IPS-20b (cell line): ENCODE measurements at regions not wholly inside any gene's neighbourhood (a gene's known extent, or its start where the extent isn't known, plus 50 kb on each side); places are given as distances from the start of the nearest gene placed in this dataset.
"Not testable (repeated sequence)": the region's sequence is repeated elsewhere in the genome, so short reads cannot be mapped to it uniquely, and the experiment has no call there.

ENCODE experiments used
- H3K27ac ChIP-seq: one replicate; pipeline ENCODE4 v1.5.1; 2013; ENCODE audit warnings: low read length
- H3K27me3 ChIP-seq: 2 replicates; pipeline ENCODE4 v1.6.1; 2013; ENCODE audit warnings: mild to moderate bottlenecking, low read length, inconsistent platforms; ENCODE audit not compliant: insufficient read depth
- H3K36me3 ChIP-seq: 2 replicates; pipeline ENCODE4 v1.6.1; 2013; ENCODE audit warnings: low read depth, mild to moderate bottlenecking, inconsistent platforms, low read length, moderate library complexity; ENCODE audit not compliant: insufficient read depth
- H3K4me1 ChIP-seq: 2 replicates; pipeline ENCODE4 v1.6.1; 2013; ENCODE audit warnings: mild to moderate bottlenecking, control low read depth, inconsistent platforms, low read length, moderate library complexity; ENCODE audit not compliant: insufficient read depth
- H3K4me3 ChIP-seq: 2 replicates; pipeline ENCODE4 v1.5.1; 2013; ENCODE audit warnings: mild to moderate bottlenecking, low read length, inconsistent platforms
- H3K9ac ChIP-seq: 2 replicates; pipeline ENCODE4 v1.6.1; 2013; ENCODE audit warnings: low read depth, mild to moderate bottlenecking, inconsistent platforms, low read length, moderate library complexity
- H3K9me3 ChIP-seq: 2 replicates; pipeline ENCODE4 v1.6.1; 2013; ENCODE audit warnings: mild to moderate bottlenecking, low read depth, low read length, inconsistent platforms; ENCODE audit not compliant: insufficient read depth

GRCh38 chr10:109317746-109318366 is 605.5 kb downstream of the XPNPEP1 start:
- no peak overlapping the region for H3K27ac ChIP-seq
- H3K4me3 ChIP-seq: no peak overlapping the region
- no peaks in the 10 kb centered on the region for H3K36me3 ChIP-seq
- H3K9ac ChIP-seq: no peak overlapping the region
- no peaks in the 10 kb centered on the region for H3K4me1 ChIP-seq
- H3K27me3 ChIP-seq: no peaks in the 10 kb centered on the region
- H3K9me3 ChIP-seq: no peaks in the 10 kb centered on the region

GRCh38 chr10:109314016-109314415 is 609.3 kb downstream of the XPNPEP1 start:
- not testable (repeated sequence) for H3K4me1 ChIP-seq, H3K27ac ChIP-seq, H3K4me3 ChIP-seq, H3K36me3 ChIP-seq, H3K9me3 ChIP-seq, H3K27me3 ChIP-seq, H3K9ac ChIP-seq

GRCh38 chr10:109312555-109312954 is 610.8 kb downstream of the XPNPEP1 start:
- not testable (repeated sequence) for H3K27me3 ChIP-seq, H3K4me1 ChIP-seq, H3K36me3 ChIP-seq, H3K27ac ChIP-seq, H3K9me3 ChIP-seq, H3K4me3 ChIP-seq, H3K9ac ChIP-seq

- Histone ChIP-seq H3K36me3 (no peaks in the 10 kb centered on the region), H3K27ac (no peak overlapping the region), H3K9me3 (no peaks in the 10 kb centered on the region), H3K4me3 (no peak overlapping the region), H3K27me3 (no peaks in the 10 kb centered on the region), H3K9ac (no peak overlapping the region), H3K4me1 (no peaks in the 10 kb centered on the region)
Measured at GRCh38 chr10:109308971-109309370, 614.3 kb downstream of the XPNPEP1 start.

GRCh38 chr10:109307102-109307501 is 616.2 kb downstream of the XPNPEP1 start:
- not testable (repeated sequence) for H3K9ac ChIP-seq, H3K9me3 ChIP-seq, H3K36me3 ChIP-seq, H3K27me3 ChIP-seq, H3K4me1 ChIP-seq, H3K27ac ChIP-seq, H3K4me3 ChIP-seq

GRCh38 chr10:109306698-109307097 is 616.6 kb downstream of the XPNPEP1 start:
- H3K4me1 ChIP-seq: no peaks in the 10 kb centered on the region
- H3K9me3 ChIP-seq: no peaks in the 10 kb centered on the region
- no peaks in the 10 kb centered on the region for H3K27me3 ChIP-seq
- H3K9ac ChIP-seq: no peak overlapping the region
- no peak overlapping the region for H3K27ac ChIP-seq
- no peak overlapping the region for H3K4me3 ChIP-seq
- H3K36me3 ChIP-seq: no peaks in the 10 kb centered on the region

GRCh38 chr10:109287858-109288257 is 635.5 kb downstream of the XPNPEP1 start:
- Histone ChIP-seq H3K9ac (no peak overlapping the region), H3K9me3 (no peaks in the 10 kb centered on the region), H3K4me1 (no peaks in the 10 kb centered on the region), H3K27ac (no peak overlapping the region), H3K36me3 (no peaks in the 10 kb centered on the region), H3K27me3 (no peaks in the 10 kb centered on the region), H3K4me3 (no peak overlapping the region)

GRCh38 chr10:109282510-109282909 is 640.8 kb downstream of the XPNPEP1 start:
- Histone ChIP-seq H3K27ac (no peak overlapping the region), H3K9me3 (no peaks in the 10 kb centered on the region), H3K4me3 (no peak overlapping the region), H3K4me1 (no peaks in the 10 kb centered on the region), H3K36me3 (no peaks in the 10 kb centered on the region), H3K9ac (no peak overlapping the region), H3K27me3 (no peaks in the 10 kb centered on the region)

- Histone ChIP-seq H3K27me3 (no peaks in the 10 kb centered on the region), H3K4me1 (no peaks in the 10 kb centered on the region), H3K36me3 (no peaks in the 10 kb centered on the region), H3K4me3 (no peak overlapping the region), H3K9me3 (no peaks in the 10 kb centered on the region), H3K27ac (no peak overlapping the region), H3K9ac (no peak overlapping the region)
Measured at GRCh38 chr10:109281347-109281746, 642.0 kb downstream of the XPNPEP1 start.

- Histone ChIP-seq H3K27me3 (no peaks in the 10 kb centered on the region), H3K27ac (no peak overlapping the region), H3K4me3 (no peak overlapping the region), H3K9ac (no peak overlapping the region), H3K9me3 (no peaks in the 10 kb centered on the region), H3K4me1 (no peaks in the 10 kb centered on the region), H3K36me3 (no peaks in the 10 kb centered on the region)
Measured at GRCh38 chr10:109280837-109281236, 642.5 kb downstream of the XPNPEP1 start.

GRCh38 chr10:109277456-109277855 is 645.9 kb downstream of the XPNPEP1 start:
- Histone ChIP-seq H3K4me1 (peaks cover 10% of the 10 kb centered on the region; the same call in 1 of the 2 replicates), H3K9ac (no peak overlapping the region), H3K27ac (no peak overlapping the region), H3K4me3 (no peak overlapping the region), H3K9me3 (no peaks in the 10 kb centered on the region), H3K36me3 (no peaks in the 10 kb centered on the region), H3K27me3 (no peaks in the 10 kb centered on the region)

- Histone ChIP-seq H3K36me3 (no peaks in the 10 kb centered on the region), H3K9ac (no peak overlapping the region), H3K4me3 (no peak overlapping the region), H3K27ac (no peak overlapping the region), H3K27me3 (no peaks in the 10 kb centered on the region), H3K4me1 (peaks cover 10% of the 10 kb centered on the region; the same call in 1 of the 2 replicates), H3K9me3 (no peaks in the 10 kb centered on the region)
Measured at GRCh38 chr10:109275960-109276359, 647.4 kb downstream of the XPNPEP1 start.
